Astrocyte of the hippocampus (primary cell): ENCODE measurements at regions not wholly inside any gene's neighbourhood (a gene's known extent, or its start where the extent isn't known, plus 50 kb on each side); places are given as distances from the start of the nearest gene placed in this dataset.

ENCODE experiments used
- DNase-seq: peaks from one replicate; pipeline ENCODE4 v3.0.0; 2011; ENCODE audit warnings: low read depth, low spot score

GRCh38 chr1:81489372-81489934, 311.3 kb upstream of the ADGRL2 start:
- DNase-seq: no peak

GRCh38 chr1:81484284-81484683, 316.4 kb upstream of the ADGRL2 start:
- no peak for DNase-seq

GRCh38 chr1:81478219-81478618, 322.5 kb upstream of the ADGRL2 start:
- peak; percentile 61 for DNase-seq

GRCh38 chr1:81477710-81478109, 323.0 kb upstream of the ADGRL2 start:
- peak; percentile 42 for DNase-seq

- DNase-seq: no peak
These were observed 328.3 kb upstream of the ADGRL2 start for GRCh38 chr1:81472387-81472786.

- DNase-seq: no peak
These were observed 329.5 kb upstream of the ADGRL2 start for GRCh38 chr1:81471255-81471654.

GRCh38 chr1:81470275-81470674, 330.5 kb upstream of the ADGRL2 start:
- no peak for DNase-seq

GRCh38 chr1:81467383-81467782, 333.4 kb upstream of the ADGRL2 start:
- DNase-seq: peak; percentile 26

GRCh38 chr1:81466961-81467360, 333.8 kb upstream of the ADGRL2 start:
- no peak for DNase-seq

- DNase-seq: no peak
These were observed 336.5 kb upstream of the ADGRL2 start for GRCh38 chr1:81463936-81464837.

GRCh38 chr1:81459043-81459442, 341.7 kb upstream of the ADGRL2 start:
- no peak for DNase-seq

GRCh38 chr1:81458186-81458585, 342.5 kb upstream of the ADGRL2 start:
- DNase-seq: no peak

GRCh38 chr1:81455481-81455880, 345.3 kb upstream of the ADGRL2 start:
- no peak for DNase-seq

GRCh38 chr1:81453971-81454370, 346.8 kb upstream of the ADGRL2 start:
- DNase-seq: no peak

GRCh38 chr1:81453367-81453703, 347.4 kb upstream of the ADGRL2 start:
- no peak for DNase-seq

GRCh38 chr1:81452693-81453366, 347.9 kb upstream of the ADGRL2 start:
- DNase-seq: peak; percentile 51

- no peak for DNase-seq
These were observed 350.9 kb upstream of the ADGRL2 start for GRCh38 chr1:81449786-81450185.

GRCh38 chr1:81446000-81446669, 354.6 kb upstream of the ADGRL2 start:
- DNase-seq: peak; percentile 55

GRCh38 chr1:81443288-81443687, 357.4 kb upstream of the ADGRL2 start:
- DNase-seq: no peak

GRCh38 chr1:81439046-81439823, 361.5 kb upstream of the ADGRL2 start:
- DNase-seq: no peak

GRCh38 chr1:81437649-81438048, 363.1 kb upstream of the ADGRL2 start:
- DNase-seq: no peak
